Endothelial cell of umbilical vein (primary cell): ENCODE measurements at regions not wholly inside any gene's neighbourhood (a gene's known extent, or its start where the extent isn't known, plus 50 kb on each side); places are given as distances from the start of the nearest gene placed in this dataset.

Experiments used
- BruUV-seq: library from RNA; stranded (reverse); fragments of 400-500 nt; replicated peaks from 2 replicates; lab custom pipeline; 2021; lab: Mats Ljungman, UMichigan
- CTCF ChIA-PET: fragments of 300-600, 350-600 bp; sonication (Branson Sonifier 250); formaldehyde crosslinking; loops from one replicate; lab custom pipeline; 2021; ENCODE audit warnings: antibody characterized with exemption, inconsistent platforms; lab: Charles Lee
- POLR2A ChIA-PET: fragments of 300-600, 350-600 bp; sonication (Branson Sonifier 250); formaldehyde crosslinking; loops from one replicate; lab custom pipeline; 2021; ENCODE audit warnings: antibody characterized with exemption, inconsistent platforms; lab: Charles Lee
- DNase-seq: peaks from one replicate; pipeline ENCODE4 v3.0.0-alpha.2; 2011; ENCODE audit warnings: low read depth, low spot score
- FAIRE-seq: peaks from 2 replicates; lab custom pipeline; 2011; peaks lifted over from hg19 to GRCh38; lab: Jason Lieb, UNC
- H2AFZ ChIP-seq: 2 replicates; pipeline ENCODE4 v1.6.0; 2012; ENCODE audit warnings: low read depth, low read length, control low read depth, inconsistent platforms
- H3K27ac ChIP-seq: 2 replicates; pipeline ENCODE4 v1.5.1; 2011; ENCODE audit warnings: low read depth, mild to moderate bottlenecking, control low read depth, low read length, moderate library complexity; ENCODE audit not compliant: insufficient read depth
- H3K27me3 ChIP-seq, 2 experiments: 2 replicates each; pipeline versions ENCODE4 v1.6.0 to v1.6.1; 2011; ENCODE audit warnings: low read length in 2 of 2, mixed read lengths in 1 of 2; ENCODE audit not compliant: control insufficient read depth in 2 of 2, insufficient read depth in 2 of 2
- H3K36me3 ChIP-seq, 2 experiments: 2 replicates in 1 of 2; 3 replicates in 1 of 2; pipeline ENCODE4 v1.5.1; 2011; ENCODE audit warnings: low read length in 2 of 2, mild to moderate bottlenecking in 1 of 2, moderate library complexity in 1 of 2; ENCODE audit not compliant: control insufficient read depth in 2 of 2, insufficient read depth in 2 of 2; ENCODE audit errors: extremely low read depth in 1 of 2
- H3K4me1 ChIP-seq: 3 replicates; pipeline ENCODE4 v1.5.1; 2011; ENCODE audit warnings: mild to moderate bottlenecking, low read length; ENCODE audit not compliant: control insufficient read depth, insufficient read depth; ENCODE audit errors: extremely low read depth
- H3K4me2 ChIP-seq: 2 replicates; pipeline ENCODE4 v1.6.1; 2011; ENCODE audit warnings: low read length, control low read depth, mixed read lengths; ENCODE audit not compliant: insufficient read depth
- H3K4me3 ChIP-seq, 3 experiments: fragments of 200-600 bp in 1 of 3; sonication (generic), shearing (Covaris generic) in 1 of 3; replicated peaks in 1 of 3; 2 replicates each; pipeline ENCODE4 v1.5.1; 2011 to 2016; ENCODE audit warnings: control low read depth in 3 of 3, low read length in 3 of 3, mild to moderate bottlenecking in 2 of 3, inconsistent platforms in 1 of 3, low read depth in 1 of 3, moderate library complexity in 1 of 3; ENCODE audit not compliant: insufficient read depth in 1 of 3
- H3K79me2 ChIP-seq: 2 replicates; pipeline ENCODE4 v1.6.0; 2012; ENCODE audit warnings: low read length, inconsistent platforms; ENCODE audit not compliant: control insufficient read depth, insufficient read depth
- H3K9ac ChIP-seq: replicated peaks from 2 replicates; pipeline ENCODE3; 2011; ENCODE audit warnings: low read length, control low read depth; ENCODE audit not compliant: insufficient read depth; ENCODE audit errors: extremely low read depth
- H3K9me1 ChIP-seq: replicated peaks from 3 replicates; pipeline ENCODE4 v1.6.0; 2011; ENCODE audit warnings: mild to moderate bottlenecking, low read length; ENCODE audit not compliant: control insufficient read depth, insufficient read depth; ENCODE audit errors: extremely low read depth
- H3K9me3 ChIP-seq: replicated peaks from 2 replicates; pipeline ENCODE4 v1.5.1; 2012; ENCODE audit warnings: low read length, inconsistent platforms; ENCODE audit not compliant: control insufficient read depth, insufficient read depth
- H4K20me1 ChIP-seq: replicated peaks from 2 replicates; pipeline ENCODE3; 2011; ENCODE audit warnings: mild to moderate bottlenecking, low read length; ENCODE audit not compliant: control insufficient read depth, insufficient read depth; ENCODE audit errors: extremely low read depth
- CTCF ChIP-seq, 2 donors: IDR thresholded peaks; 1 replicate in 1 of 2; 2 replicates in 1 of 2; pipeline ENCODE4 v1.5.1; 2011; ENCODE audit warnings: low read length in 2 of 2, mild to moderate bottlenecking in 2 of 2, moderate library complexity in 2 of 2, control low read depth in 1 of 2, inconsistent platforms in 1 of 2, low read depth in 1 of 2; ENCODE audit not compliant: insufficient read depth in 1 of 2; ENCODE audit errors: extremely low read depth in 1 of 2
- EZH2 ChIP-seq: IDR thresholded peaks from 2 replicates; pipeline ENCODE4 v1.6.1; 2012; ENCODE audit warnings: borderline replicate concordance, low read depth, mild to moderate bottlenecking, moderate library complexity, low read length, inconsistent platforms; ENCODE audit not compliant: severe bottlenecking
- FOS ChIP-seq: IDR thresholded peaks from 2 replicates; pipeline ENCODE4 v1.6.1; 2011; ENCODE audit warnings: mild to moderate bottlenecking, low read length, moderate library complexity, borderline replicate concordance; ENCODE audit not compliant: insufficient read depth
- GATA2 ChIP-seq: IDR thresholded peaks from 2 replicates; pipeline ENCODE4 v1.7.0; 2011; ENCODE audit warnings: low read depth, mild to moderate bottlenecking, moderate library complexity, mixed read lengths, low read length; ENCODE audit not compliant: insufficient read length, insufficient read depth
- JUN ChIP-seq: IDR thresholded peaks from 2 replicates; pipeline ENCODE4 v1.6.1; 2011; ENCODE audit warnings: borderline replicate concordance, low read depth; ENCODE audit not compliant: insufficient read length, insufficient read depth
- MYC ChIP-seq: IDR thresholded peaks from one replicate; pipeline ENCODE4 v1.6.1; 2011; ENCODE audit warnings: mild to moderate bottlenecking, low read depth, low read length
- POLR2A ChIP-seq: IDR thresholded peaks from 2 replicates; pipeline ENCODE4 v1.6.1; 2012; ENCODE audit warnings: low read depth, mild to moderate bottlenecking, control low read depth, low read length
- POLR2AphosphoS5 ChIP-seq: IDR thresholded peaks from 2 replicates; pipeline ENCODE4 v1.6.1; 2012; ENCODE audit warnings: low read depth, mild to moderate bottlenecking, control low read depth, low read length, moderate library complexity; ENCODE audit not compliant: insufficient read depth
- dilution Hi-C: fragments of 300-500 bp; cut with MboI; formaldehyde crosslinking; loops from one replicate; pipeline ENCODE4 v1.15.0; 2019; ENCODE audit warnings: low sequenced_read_pairs; ENCODE audit not compliant: extremely low pct_ligation_motif_present
- intact Hi-C: fragments of 100-400 bp; cut with micrococcal nuclease; formaldehyde crosslinking; loops from one replicate; pipeline ENCODE4 v1.10.0; 2022
- TF ChIP-seq, protein P1 (sequence below): IDR thresholded peaks from 2 replicates; pipeline ENCODE4 v1.6.1; 2011; ENCODE audit not compliant: insufficient read depth, insufficient read length

- no peak for DNase-seq
- Histone ChIP-seq H3K27ac (no peak overlapping the region), H3K4me3 (no peak overlapping the region), H4K20me1 (no peaks in the 10 kb centered on the region), H3K36me3 (no peaks in the 10 kb centered on the region), H3K27me3 (no peaks in the 10 kb centered on the region), H3K9ac (no peak overlapping the region), H2AFZ (no peak overlapping the region), H3K4me2 (no peak overlapping the region), H3K79me2 (no peaks in the 10 kb centered on the region), H3K4me1 (peaks cover 2% of the 10 kb centered on the region), H3K9me1 (no peaks in the 10 kb centered on the region), H3K9me3 (no peaks in the 10 kb centered on the region)
- CTCF ChIA-PET = interaction anchor here (1.7 kb wide), 1 partner anchor 12 kb away, joined by 4 read pairs; no protein-coding TSS in a partner anchor
- FAIRE-seq = no peak
- no peak for TF ChIP-seq MYC
- TF ChIP-seq POLR2AphosphoS5 = no peak
- TF ChIP-seq CTCF (IDR thresholded peaks at IDR 0.05; ENCODE audit: extremely low read depth in 1 of 2, insufficient read depth in 1 of 2, low read depth in 1 of 2, low read length in 2 of 2) = no peak
- TF ChIP-seq, protein P1, sequence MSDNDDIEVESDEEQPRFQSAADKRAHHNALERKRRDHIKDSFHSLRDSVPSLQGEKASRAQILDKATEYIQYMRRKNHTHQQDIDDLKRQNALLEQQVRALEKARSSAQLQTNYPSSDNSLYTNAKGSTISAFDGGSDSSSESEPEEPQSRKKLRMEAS = no peak
- no peak for TF ChIP-seq GATA2
- no peak for TF ChIP-seq FOS
- no peak for TF ChIP-seq POLR2A
- TF ChIP-seq EZH2 = no peak
- TF ChIP-seq JUN = no peak
- dilution Hi-C loops = no loop called here
- intact Hi-C loops = no loop called here
- POLR2A ChIA-PET = no interaction called here
- BruUV-seq = no TSS peak
Measured at GRCh38 chr1:29597861-29598260, 361.5 kb downstream of the PTPRU start.
